ENCODE measurements at regions not wholly inside any gene's neighbourhood (a gene's known extent, or its start where the extent isn't known, plus 50 kb on each side); places are given as distances from the start of the nearest gene placed in this dataset.

GRCh38 chr2:31778153-31778552 is 197.4 kb upstream of the SRD5A2 start:
- H2BK15ac ChIP-seq (ENCODE audit: low read length), result no peak overlapping the region
- WGBS, 2 donors (ENCODE audit: extremely low coverage in 2 of 2, insufficient read length in 2 of 2, insufficient replicate concordance in 1 of 2), result no CpG with 5 or more reads among the region's 10 CpGs
- no peak for DNase-seq (ENCODE audit: low spot score)
- H3K9ac ChIP-seq (ENCODE audit: low read depth, low read length, poor library complexity), result peak overlapping the region; percentile 37
- no peak overlapping the region for H3K14ac ChIP-seq (ENCODE audit: low read length)
- peaks cover 0 to 4% of the 10 kb centered on the region in 2 donors for H3K9me3 ChIP-seq (replicated peaks in 1 of 2; ENCODE audit: control insufficient read depth in 2 of 2, insufficient read depth in 1 of 2, low read depth in 1 of 2, low read length in 2 of 2)
- no peak overlapping the region for H2BK12ac ChIP-seq (ENCODE audit: low read length)
- no peak overlapping the region for H2AK5ac ChIP-seq (ENCODE audit: low read depth, low read length)
- peak overlapping the region; percentile 53 for H3K4ac ChIP-seq (ENCODE audit: low read length)
- no peaks in the 10 kb centered on the region for H3K27me3 ChIP-seq (ENCODE audit: control insufficient read depth in 3 of 3, insufficient read depth in 3 of 3, low read depth in 1 of 3, low read length in 3 of 3)
- H3K27ac ChIP-seq (replicated peaks; ENCODE audit: low read length), result no peak overlapping the region
- H3K23ac ChIP-seq (ENCODE audit: low read depth, low read length, poor library complexity), result no peak overlapping the region
- no peak overlapping the region for H4K8ac ChIP-seq (ENCODE audit: low read depth, low read length)
- H3K36me3 ChIP-seq (replicated peaks in 1 of 2; ENCODE audit: control insufficient read depth in 2 of 2, insufficient read depth in 2 of 2, low read length in 2 of 2), result no peaks in the 10 kb centered on the region
- no peak overlapping the region for H2BK120ac ChIP-seq (ENCODE audit: low read depth, low read length)
- H3K4me1 ChIP-seq (ENCODE audit: control insufficient read depth in 2 of 2, insufficient read depth in 1 of 2, low read depth in 1 of 2, low read length in 2 of 2), result no peaks in the 10 kb centered on the region
- H2AFZ ChIP-seq (ENCODE audit: low read length), result no peak overlapping the region
- no peak overlapping the region for H2BK5ac ChIP-seq (ENCODE audit: low read length)
- H3K18ac ChIP-seq (ENCODE audit: low read length), result no peak overlapping the region
- no peak overlapping the region for H4K91ac ChIP-seq (ENCODE audit: low read depth, low read length, poor library complexity)
- H3K79me1 ChIP-seq (ENCODE audit: low read depth, low read length), result no peaks in the 10 kb centered on the region
- H3K4me2 ChIP-seq (ENCODE audit: insufficient read depth, low read length, poor library complexity, severe bottlenecking), result no peak overlapping the region
- H3K4me3 ChIP-seq (ENCODE audit: low read length in 2 of 2), result no peak overlapping the region

- no peak overlapping the region for H3K23ac ChIP-seq (ENCODE audit: low read depth, low read length, poor library complexity)
- H3K79me1 ChIP-seq (ENCODE audit: low read depth, low read length), result no peaks in the 10 kb centered on the region
- no CpG with 5 or more reads among the region's 2 CpGs for WGBS, 2 donors (ENCODE audit: extremely low coverage in 2 of 2, insufficient read length in 2 of 2, insufficient replicate concordance in 1 of 2)
- no peak overlapping the region for H3K14ac ChIP-seq (ENCODE audit: low read length)
- H2AFZ ChIP-seq (ENCODE audit: low read length), result no peak overlapping the region
- no peak overlapping the region for H3K27ac ChIP-seq (replicated peaks; ENCODE audit: low read length)
- H3K4me1 ChIP-seq (ENCODE audit: control insufficient read depth in 2 of 2, insufficient read depth in 1 of 2, low read depth in 1 of 2, low read length in 2 of 2), result no peaks in the 10 kb centered on the region
- DNase-seq (ENCODE audit: low spot score), result no peak
- H3K18ac ChIP-seq (ENCODE audit: low read length), result no peak overlapping the region
- H3K9ac ChIP-seq (ENCODE audit: low read depth, low read length, poor library complexity), result no peak overlapping the region
- H4K8ac ChIP-seq (ENCODE audit: low read depth, low read length), result no peak overlapping the region
- no peak overlapping the region for H4K91ac ChIP-seq (ENCODE audit: low read depth, low read length, poor library complexity)
- no peak overlapping the region for H3K4ac ChIP-seq (ENCODE audit: low read length)
- no peaks in the 10 kb centered on the region for H3K36me3 ChIP-seq (replicated peaks in 1 of 2; ENCODE audit: control insufficient read depth in 2 of 2, insufficient read depth in 2 of 2, low read length in 2 of 2)
- H2AK5ac ChIP-seq (ENCODE audit: low read depth, low read length), result no peak overlapping the region
- no peak overlapping the region for H3K4me2 ChIP-seq (ENCODE audit: insufficient read depth, low read length, poor library complexity, severe bottlenecking)
- no peaks in the 10 kb centered on the region for H3K27me3 ChIP-seq (ENCODE audit: control insufficient read depth in 3 of 3, insufficient read depth in 3 of 3, low read depth in 1 of 3, low read length in 3 of 3)
- no peaks in the 10 kb centered on the region for H3K9me3 ChIP-seq (replicated peaks in 1 of 2; ENCODE audit: control insufficient read depth in 2 of 2, insufficient read depth in 1 of 2, low read depth in 1 of 2, low read length in 2 of 2)
- no peak overlapping the region for H2BK5ac ChIP-seq (ENCODE audit: low read length)
- H2BK15ac ChIP-seq (ENCODE audit: low read length), result no peak overlapping the region
- H2BK120ac ChIP-seq (ENCODE audit: low read depth, low read length), result no peak overlapping the region
- H3K4me3 ChIP-seq (ENCODE audit: low read length in 2 of 2), result no peak overlapping the region
- no peak overlapping the region for H2BK12ac ChIP-seq (ENCODE audit: low read length)
Measured at GRCh38 chr2:31770741-31771140, 190.0 kb upstream of the SRD5A2 start.

GRCh38 chr2:31765078-31765945 is 184.6 kb upstream of the SRD5A2 start:
- H2BK5ac ChIP-seq (ENCODE audit: low read length), result no peak overlapping the region
- H3K23ac ChIP-seq (ENCODE audit: low read depth, low read length, poor library complexity), result no peak overlapping the region
- no peaks in the 10 kb centered on the region for H3K27me3 ChIP-seq (ENCODE audit: control insufficient read depth in 3 of 3, insufficient read depth in 3 of 3, low read depth in 1 of 3, low read length in 3 of 3)
- H3K9me3 ChIP-seq (replicated peaks in 1 of 2; ENCODE audit: control insufficient read depth in 2 of 2, insufficient read depth in 1 of 2, low read depth in 1 of 2, low read length in 2 of 2), result no peaks in the 10 kb centered on the region
- H3K79me1 ChIP-seq (ENCODE audit: low read depth, low read length), result no peaks in the 10 kb centered on the region
- H3K18ac ChIP-seq (ENCODE audit: low read length), result no peak overlapping the region
- no peaks in the 10 kb centered on the region for H3K36me3 ChIP-seq (replicated peaks in 1 of 2; ENCODE audit: control insufficient read depth in 2 of 2, insufficient read depth in 2 of 2, low read length in 2 of 2)
- no peak overlapping the region for H4K91ac ChIP-seq (ENCODE audit: low read depth, low read length, poor library complexity)
- H3K9ac ChIP-seq (ENCODE audit: low read depth, low read length, poor library complexity), result no peak overlapping the region
- WGBS, 2 donors (ENCODE audit: extremely low coverage in 2 of 2, insufficient read length in 2 of 2, insufficient replicate concordance in 1 of 2), result no CpG with 5 or more reads among the region's 2 CpGs
- no peak overlapping the region for H2BK12ac ChIP-seq (ENCODE audit: low read length)
- no peak for DNase-seq (ENCODE audit: low spot score)
- H3K4me2 ChIP-seq (ENCODE audit: insufficient read depth, low read length, poor library complexity, severe bottlenecking), result no peak overlapping the region
- H3K27ac ChIP-seq (replicated peaks; ENCODE audit: low read length), result no peak overlapping the region
- H2AK5ac ChIP-seq (ENCODE audit: low read depth, low read length), result no peak overlapping the region
- no peak overlapping the region for H3K4ac ChIP-seq (ENCODE audit: low read length)
- no peak overlapping the region for H2BK120ac ChIP-seq (ENCODE audit: low read depth, low read length)
- H3K4me1 ChIP-seq (ENCODE audit: control insufficient read depth in 2 of 2, insufficient read depth in 1 of 2, low read depth in 1 of 2, low read length in 2 of 2), result no peaks in the 10 kb centered on the region
- no peak overlapping the region for H2BK15ac ChIP-seq (ENCODE audit: low read length)
- H3K4me3 ChIP-seq (ENCODE audit: low read length in 2 of 2), result no peak overlapping the region
- no peak overlapping the region for H4K8ac ChIP-seq (ENCODE audit: low read depth, low read length)
- no peak overlapping the region for H3K14ac ChIP-seq (ENCODE audit: low read length)
- H2AFZ ChIP-seq (ENCODE audit: low read length), result no peak overlapping the region

GRCh38 chr2:31764169-31764568 is 183.4 kb upstream of the SRD5A2 start:
- Histone ChIP-seq H2AFZ (ENCODE audit: low read length) (no peak overlapping the region), H2BK15ac (ENCODE audit: low read length) (no peak overlapping the region), H3K4me1 (ENCODE audit: control insufficient read depth in 2 of 2, insufficient read depth in 1 of 2, low read depth in 1 of 2, low read length in 2 of 2) (no peaks in the 10 kb centered on the region), H3K27ac (replicated peaks; ENCODE audit: low read length) (no peak overlapping the region), H3K79me1 (ENCODE audit: low read depth, low read length) (no peaks in the 10 kb centered on the region), H2BK12ac (ENCODE audit: low read length) (no peak overlapping the region), H3K4me2 (ENCODE audit: insufficient read depth, low read length, poor library complexity, severe bottlenecking) (no peak overlapping the region), H3K14ac (ENCODE audit: low read length) (no peak overlapping the region), H3K9me3 (replicated peaks in 1 of 2; ENCODE audit: control insufficient read depth in 2 of 2, insufficient read depth in 1 of 2, low read depth in 1 of 2, low read length in 2 of 2) (no peaks in the 10 kb centered on the region), H3K27me3 (ENCODE audit: control insufficient read depth in 3 of 3, insufficient read depth in 3 of 3, low read depth in 1 of 3, low read length in 3 of 3) (no peaks in the 10 kb centered on the region), H2BK120ac (ENCODE audit: low read depth, low read length) (no peak overlapping the region), H3K23ac (ENCODE audit: low read depth, low read length, poor library complexity) (no peak overlapping the region), H4K8ac (ENCODE audit: low read depth, low read length) (no peak overlapping the region), H2AK5ac (ENCODE audit: low read depth, low read length) (no peak overlapping the region), H4K91ac (ENCODE audit: low read depth, low read length, poor library complexity) (no peak overlapping the region), H3K36me3 (replicated peaks in 1 of 2; ENCODE audit: control insufficient read depth in 2 of 2, insufficient read depth in 2 of 2, low read length in 2 of 2) (no peaks in the 10 kb centered on the region), H3K18ac (ENCODE audit: low read length) (no peak overlapping the region), H2BK5ac (ENCODE audit: low read length) (no peak overlapping the region), H3K9ac (ENCODE audit: low read depth, low read length, poor library complexity) (no peak overlapping the region), H3K4me3 (ENCODE audit: low read length in 2 of 2) (no peak overlapping the region), H3K4ac (ENCODE audit: low read length) (no peak overlapping the region)
- DNase-seq (ENCODE audit: low spot score), result no peak
- no CpG with 5 or more reads among the region's 2 CpGs for WGBS, 2 donors (ENCODE audit: extremely low coverage in 2 of 2, insufficient read length in 2 of 2, insufficient replicate concordance in 1 of 2)
